SK-N-SH (cell line): ENCODE measurements at regions not wholly inside any gene's neighbourhood (a gene's known extent, or its start where the extent isn't known, plus 50 kb on each side); places are given as distances from the start of the nearest gene placed in this dataset.

Source experiments
- CHD2 ChIP-seq: fragments of 150-350 bp; IDR thresholded peaks from 2 replicates; pipeline ENCODE4 v1.6.1; 2018; ENCODE audit warnings: low read length; ENCODE audit not compliant: partially characterized antibody
- CTCF ChIP-seq: fragments of 200-600 bp; sonication (generic); IDR thresholded peaks from 2 replicates; pipeline ENCODE4 v1.6.1; 2017; ENCODE audit warnings: antibody characterized with exemption, mild to moderate bottlenecking, moderate library complexity
- FOXM1 ChIP-seq: IDR thresholded peaks from 2 replicates; pipeline ENCODE4 v1.4.0; 2012; ENCODE audit warnings: low read depth, mild to moderate bottlenecking
- GABPA ChIP-seq: IDR thresholded peaks from 2 replicates; pipeline ENCODE4 v1.4.0; 2012; ENCODE audit warnings: low read depth, mild to moderate bottlenecking
- NFIC ChIP-seq: IDR thresholded peaks from 2 replicates; pipeline ENCODE4 v1.4.0; 2012; ENCODE audit warnings: borderline replicate concordance
- NRF1 ChIP-seq: IDR thresholded peaks from 2 replicates; pipeline ENCODE4 v1.6.1; 2012; ENCODE audit warnings: low read depth, mild to moderate bottlenecking, low read length
- POLR2AphosphoS5 ChIP-seq: IDR thresholded peaks from 2 replicates; pipeline ENCODE4 v1.6.1; 2012; ENCODE audit warnings: low read depth, low read length
- SIN3A ChIP-seq: IDR thresholded peaks from 2 replicates; pipeline ENCODE4 v1.6.1; 2012; ENCODE audit warnings: low read depth, mild to moderate bottlenecking, low read length, moderate library complexity, borderline replicate concordance
- TAF1 ChIP-seq: IDR thresholded peaks from 2 replicates; pipeline ENCODE4 v1.6.1; 2012; ENCODE audit warnings: low read depth, mild to moderate bottlenecking, low read length, moderate library complexity, borderline replicate concordance
- TEAD4 ChIP-seq: IDR thresholded peaks from 2 replicates; pipeline ENCODE4 v1.4.0; 2012; ENCODE audit warnings: mild to moderate bottlenecking, borderline replicate concordance; ENCODE audit not compliant: insufficient read depth
- YY1 ChIP-seq: IDR thresholded peaks from 2 replicates; pipeline ENCODE4 v1.4.0; 2012; ENCODE audit warnings: low read depth, mild to moderate bottlenecking
- ZBTB33 ChIP-seq: IDR thresholded peaks from 2 replicates; pipeline ENCODE4 v1.4.0; 2012; ENCODE audit warnings: low read depth, borderline replicate concordance

- TF ChIP-seq CTCF (no peak), ZBTB33 (no peak), YY1 (no peak), SIN3A (no peak), TAF1 (no peak), CHD2 (no peak), NFIC (no peak), FOXM1 (no peak), POLR2AphosphoS5 (no peak), GABPA (no peak), NRF1 (no peak), TEAD4 (no peak)
Observed at GRCh38 chr16:62955033-62955349, 918.8 kb upstream of the CDH8 start.
